Calu3 (cell line): ENCODE measurements at regions not wholly inside any gene's neighbourhood (a gene's known extent, or its start where the extent isn't known, plus 50 kb on each side); places are given as distances from the start of the nearest gene placed in this dataset.

Experiments
- BruUV-seq: library from RNA; stranded (reverse); fragments of 400-500 nt; replicated peaks from 2 replicates; lab custom pipeline; 2021; lab: Mats Ljungman, UMichigan
- CTCF ChIA-PET: fragments of 300-600 bp; sonication (Branson Sonifier 250); formaldehyde crosslinking; loops from one replicate; lab custom pipeline; 2022; ENCODE audit warnings: antibody characterized with exemption; lab: Charles Lee
- DNase-seq: peaks from one replicate; pipeline ENCODE4 v3.0.0; 2022
- H3K27ac Mint-ChIP-seq: one replicate; pipeline ENCODE4 v1.8.0; 2022; ENCODE audit warnings: mixed read lengths; ENCODE audit not compliant: unreplicated experiment
- H3K27me3 Mint-ChIP-seq: one replicate; pipeline ENCODE4 v1.8.0; 2022; ENCODE audit warnings: mixed read lengths; ENCODE audit not compliant: unreplicated experiment
- H3K36me3 Mint-ChIP-seq: one replicate; pipeline ENCODE4 v1.8.0; 2022; ENCODE audit warnings: mild to moderate bottlenecking, moderate library complexity, mixed read lengths; ENCODE audit not compliant: insufficient read depth, unreplicated experiment
- H3K4me1 Mint-ChIP-seq: one replicate; pipeline ENCODE4 v1.8.0; 2022; ENCODE audit warnings: mild to moderate bottlenecking, low read depth, mixed read lengths; ENCODE audit not compliant: unreplicated experiment
- H3K4me3 Mint-ChIP-seq: one replicate; pipeline ENCODE4 v1.8.0; 2022; ENCODE audit warnings: mild to moderate bottlenecking, low read depth, moderate library complexity, mixed read lengths; ENCODE audit not compliant: unreplicated experiment
- H3K9me3 Mint-ChIP-seq: one replicate; pipeline ENCODE4 v1.8.0; 2022; ENCODE audit warnings: low read depth, mixed read lengths; ENCODE audit not compliant: unreplicated experiment
- intact Hi-C: fragments of 100-400 bp; cut with micrococcal nuclease; formaldehyde crosslinking; loops from one replicate; pipeline ENCODE4 v1.10.0; 2022; ENCODE audit not compliant: unreplicated experiment
- TF ChIP-seq, protein P1 (sequence below): fragments of 200-600 bp; IDR thresholded peaks from one replicate; pipeline ENCODE4 v1.8.0; 2022; ENCODE audit warnings: antibody characterized with exemption; ENCODE audit not compliant: unreplicated experiment

- intact Hi-C loops, result no loop called here
- H3K4me3 Mint-ChIP-seq, result no peak overlapping the region
- H3K4me1 Mint-ChIP-seq, result no peaks in the 10 kb centered on the region
- H3K9me3 Mint-ChIP-seq, result peaks cover 7% of the 10 kb centered on the region
- H3K27ac Mint-ChIP-seq, result no peak overlapping the region
- no peaks in the 10 kb centered on the region for H3K27me3 Mint-ChIP-seq
- TF ChIP-seq, protein P1, sequence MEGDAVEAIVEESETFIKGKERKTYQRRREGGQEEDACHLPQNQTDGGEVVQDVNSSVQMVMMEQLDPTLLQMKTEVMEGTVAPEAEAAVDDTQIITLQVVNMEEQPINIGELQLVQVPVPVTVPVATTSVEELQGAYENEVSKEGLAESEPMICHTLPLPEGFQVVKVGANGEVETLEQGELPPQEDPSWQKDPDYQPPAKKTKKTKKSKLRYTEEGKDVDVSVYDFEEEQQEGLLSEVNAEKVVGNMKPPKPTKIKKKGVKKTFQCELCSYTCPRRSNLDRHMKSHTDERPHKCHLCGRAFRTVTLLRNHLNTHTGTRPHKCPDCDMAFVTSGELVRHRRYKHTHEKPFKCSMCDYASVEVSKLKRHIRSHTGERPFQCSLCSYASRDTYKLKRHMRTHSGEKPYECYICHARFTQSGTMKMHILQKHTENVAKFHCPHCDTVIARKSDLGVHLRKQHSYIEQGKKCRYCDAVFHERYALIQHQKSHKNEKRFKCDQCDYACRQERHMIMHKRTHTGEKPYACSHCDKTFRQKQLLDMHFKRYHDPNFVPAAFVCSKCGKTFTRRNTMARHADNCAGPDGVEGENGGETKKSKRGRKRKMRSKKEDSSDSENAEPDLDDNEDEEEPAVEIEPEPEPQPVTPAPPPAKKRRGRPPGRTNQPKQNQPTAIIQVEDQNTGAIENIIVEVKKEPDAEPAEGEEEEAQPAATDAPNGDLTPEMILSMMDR, result no peak
- no TSS peak for BruUV-seq
- DNase-seq, result no peak
- H3K36me3 Mint-ChIP-seq, result no peaks in the 10 kb centered on the region
- CTCF ChIA-PET, result interaction anchor here (0.7 kb wide), 1 partner anchor 439 kb away, joined by 3 read pairs; no protein-coding TSS in a partner anchor
These were observed 1242.0 kb downstream of the LRFN5 start for GRCh38 chr14:42848652-42849051.

- TF ChIP-seq, protein P1, result no peak
- no peaks in the 10 kb centered on the region for H3K27me3 Mint-ChIP-seq
- no peak overlapping the region for H3K27ac Mint-ChIP-seq
- no peak overlapping the region for H3K4me3 Mint-ChIP-seq
- CTCF ChIA-PET, result no interaction called here
- DNase-seq, result no peak
- no peaks in the 10 kb centered on the region for H3K4me1 Mint-ChIP-seq
- BruUV-seq, result no TSS peak
- no peaks in the 10 kb centered on the region for H3K36me3 Mint-ChIP-seq
- peaks cover 5% of the 10 kb centered on the region for H3K9me3 Mint-ChIP-seq
- intact Hi-C loops, result no loop called here
These were observed 1208.1 kb downstream of the LRFN5 start for GRCh38 chr14:42814817-42815216.

DNA sequence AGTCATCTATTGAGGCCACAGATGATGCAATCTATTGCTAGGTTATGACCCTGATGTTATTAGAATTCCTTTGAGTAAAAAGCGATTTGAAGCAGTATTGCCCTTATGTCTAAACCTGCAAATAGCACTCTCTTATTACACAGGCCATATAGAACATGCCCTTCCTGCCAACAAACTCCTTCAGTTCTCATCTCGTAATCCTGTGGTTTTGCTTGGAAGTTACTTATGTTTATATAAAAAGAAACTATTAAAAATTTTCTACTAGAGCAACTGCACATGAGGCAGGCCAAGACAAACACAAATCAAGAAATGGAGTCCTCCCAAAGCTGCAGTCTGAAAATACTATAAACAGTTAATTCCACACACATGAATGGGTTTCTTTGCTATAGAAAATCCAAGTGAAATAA, 1200.2 kb downstream of the LRFN5 start:
- CTCF ChIA-PET, result no interaction called here
- no TSS peak for BruUV-seq
- no peak overlapping the region for H3K27ac Mint-ChIP-seq
- TF ChIP-seq, protein P1, result no peak
- peaks cover 5% of the 10 kb centered on the region for H3K9me3 Mint-ChIP-seq
- H3K4me1 Mint-ChIP-seq, result no peaks in the 10 kb centered on the region
- intact Hi-C loops, result no loop called here
- H3K4me3 Mint-ChIP-seq, result no peak overlapping the region
- no peaks in the 10 kb centered on the region for H3K27me3 Mint-ChIP-seq
- H3K36me3 Mint-ChIP-seq, result no peaks in the 10 kb centered on the region
- no peak for DNase-seq

GRCh38 chr14:42804141-42804540, 1197.5 kb downstream of the LRFN5 start:
- DNase-seq, result no peak
- no peak overlapping the region for H3K4me3 Mint-ChIP-seq
- H3K9me3 Mint-ChIP-seq, result peaks cover 5% of the 10 kb centered on the region
- H3K4me1 Mint-ChIP-seq, result no peaks in the 10 kb centered on the region
- H3K27ac Mint-ChIP-seq, result no peak overlapping the region
- TF ChIP-seq, protein P1, result no peak
- H3K27me3 Mint-ChIP-seq, result no peaks in the 10 kb centered on the region
- intact Hi-C loops, result no loop called here
- no peaks in the 10 kb centered on the region for H3K36me3 Mint-ChIP-seq
- CTCF ChIA-PET, result no interaction called here
- no TSS peak for BruUV-seq
